GM10248 (cell line): ENCODE measurements at regions not wholly inside any gene's neighbourhood (a gene's known extent, or its start where the extent isn't known, plus 50 kb on each side); places are given as distances from the start of the nearest gene placed in this dataset.

Source experiments
- CTCF ChIA-PET: fragments of 300-600 bp; sonication (Branson Sonifier 250); formaldehyde crosslinking; extraction: SDS; loops from one replicate; lab custom pipeline; 2021; ENCODE audit warnings: antibody characterized with exemption; lab: Yijun Ruan, JAX
- POLR2A ChIA-PET: fragments of 350-650 bp; sonication (Branson Sonifier 250); formaldehyde crosslinking; extraction: SDS; loops from one replicate; lab custom pipeline; 2020; ENCODE audit warnings: antibody characterized with exemption; lab: Yijun Ruan, JAX
- DNase-seq: peaks from one replicate; pipeline ENCODE4 v3.0.0; 2012; ENCODE audit errors: extremely low spot score
- TF ChIP-seq, protein P1 (sequence below): IDR thresholded peaks from 2 replicates; pipeline ENCODE4 v1.5.1; 2012; ENCODE audit warnings: mild to moderate bottlenecking, low read depth; ENCODE audit errors: extremely low read depth, missing control alignments, control extremely low read depth

GRCh38 chrX:69094977-69095669 is 70.1 kb downstream of the PJA1 start:
- no peak for DNase-seq
- CTCF ChIA-PET = interaction anchor here (1.4 to 2.3 kb wide), 6 partner anchors 8 to 291 kb away, joined by 3 to 8 read pairs (median 4); partner anchors contain the start of gene EFNB1
- POLR2A ChIA-PET = no interaction called here
- TF ChIP-seq, protein P1, sequence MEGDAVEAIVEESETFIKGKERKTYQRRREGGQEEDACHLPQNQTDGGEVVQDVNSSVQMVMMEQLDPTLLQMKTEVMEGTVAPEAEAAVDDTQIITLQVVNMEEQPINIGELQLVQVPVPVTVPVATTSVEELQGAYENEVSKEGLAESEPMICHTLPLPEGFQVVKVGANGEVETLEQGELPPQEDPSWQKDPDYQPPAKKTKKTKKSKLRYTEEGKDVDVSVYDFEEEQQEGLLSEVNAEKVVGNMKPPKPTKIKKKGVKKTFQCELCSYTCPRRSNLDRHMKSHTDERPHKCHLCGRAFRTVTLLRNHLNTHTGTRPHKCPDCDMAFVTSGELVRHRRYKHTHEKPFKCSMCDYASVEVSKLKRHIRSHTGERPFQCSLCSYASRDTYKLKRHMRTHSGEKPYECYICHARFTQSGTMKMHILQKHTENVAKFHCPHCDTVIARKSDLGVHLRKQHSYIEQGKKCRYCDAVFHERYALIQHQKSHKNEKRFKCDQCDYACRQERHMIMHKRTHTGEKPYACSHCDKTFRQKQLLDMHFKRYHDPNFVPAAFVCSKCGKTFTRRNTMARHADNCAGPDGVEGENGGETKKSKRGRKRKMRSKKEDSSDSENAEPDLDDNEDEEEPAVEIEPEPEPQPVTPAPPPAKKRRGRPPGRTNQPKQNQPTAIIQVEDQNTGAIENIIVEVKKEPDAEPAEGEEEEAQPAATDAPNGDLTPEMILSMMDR = no peak

DNA sequence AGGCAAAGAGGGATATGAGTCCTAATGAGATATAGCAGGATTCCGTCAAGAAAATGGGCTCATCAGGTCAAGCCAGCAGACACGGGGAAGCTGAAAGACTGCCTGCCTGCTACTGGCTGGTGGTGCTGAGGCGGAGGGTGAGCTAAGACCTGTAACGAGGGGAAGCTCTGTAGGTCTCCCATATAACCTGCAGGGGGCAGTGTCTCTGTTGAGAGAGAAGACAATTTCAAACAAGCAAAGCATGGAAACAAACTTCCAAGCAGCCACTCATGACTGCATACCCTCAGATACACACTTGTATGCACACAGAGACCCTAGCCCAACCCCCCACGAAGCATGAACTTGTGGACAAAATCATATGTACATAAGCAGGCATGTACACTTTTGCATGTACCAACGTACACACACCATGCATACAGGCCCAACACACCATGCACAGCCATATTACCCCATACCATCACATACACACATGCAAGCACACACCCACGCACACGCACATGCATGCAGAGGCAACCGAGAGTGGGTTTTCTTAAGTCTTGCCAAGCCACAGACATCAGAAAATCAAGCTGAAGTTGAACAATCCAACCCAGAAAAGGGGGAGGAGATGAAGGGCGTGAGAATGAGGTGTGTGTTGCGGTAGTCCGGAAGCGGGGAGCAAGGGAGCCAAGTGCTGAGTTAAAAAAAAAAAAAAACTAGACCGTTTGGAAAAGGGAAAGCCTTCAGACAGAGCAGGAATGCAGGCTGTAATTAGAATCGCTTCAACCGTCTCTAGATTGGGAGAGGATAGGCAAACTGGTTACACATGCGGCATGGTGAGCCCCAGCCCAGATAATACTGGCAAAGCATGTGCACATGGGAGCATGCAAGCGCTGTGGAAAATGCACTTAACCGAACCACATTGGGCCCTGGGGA is 71.0 kb downstream of the PJA1 start:
- POLR2A ChIA-PET = no interaction called here

GRCh38 chrX:69090022-69090421 is 75.2 kb downstream of the PJA1 start:
- TF ChIP-seq, protein P1 = no peak
- no peak for DNase-seq
- ChIA-PET POLR2A (no interaction called here), CTCF (interaction anchor here (1.2 to 2.5 kb wide), 2 partner anchors 14 to 132 kb away, joined by 3 to 9 read pairs; no protein-coding TSS in a partner anchor)

More for the DNA sequence above, 71.0 kb downstream of the PJA1 start:
- peak; percentile 62 for DNase-seq
- CTCF ChIA-PET = interaction anchor here (0.6 to 2.3 kb wide), 14 partner anchors 9 to 292 kb away, joined by 3 to 9 read pairs (median 4); partner anchors contain the start of genes EFNB1 and PJA1
- TF ChIP-seq, protein P1 = peak; percentile 44

DNA sequence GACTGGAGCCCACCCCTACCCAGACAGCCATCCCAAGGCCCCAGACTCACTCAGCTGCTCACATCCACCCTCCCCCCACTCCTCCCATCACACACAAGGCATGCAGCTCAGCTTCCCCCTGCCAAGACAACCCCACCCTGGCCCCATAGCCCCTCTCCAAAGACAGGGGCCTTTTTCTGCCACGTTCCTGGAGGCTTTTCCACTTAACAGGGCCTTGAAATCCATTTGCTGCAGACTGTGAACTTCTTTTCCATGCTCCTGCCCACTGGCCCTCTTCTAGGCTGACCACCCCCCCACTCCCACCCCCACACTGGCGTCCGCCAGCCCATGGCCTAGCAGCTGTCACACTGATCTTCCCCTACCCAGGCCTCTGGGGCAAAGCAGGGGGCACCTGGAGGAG is 76.0 kb downstream of the PJA1 start:
- no peak for DNase-seq
- TF ChIP-seq, protein P1 = no peak
- CTCF ChIA-PET = interaction anchor here (2.5 kb wide), 1 partner anchor 133 kb away, joined by 9 read pairs; no protein-coding TSS in a partner anchor
- POLR2A ChIA-PET = no interaction called here

DNA sequence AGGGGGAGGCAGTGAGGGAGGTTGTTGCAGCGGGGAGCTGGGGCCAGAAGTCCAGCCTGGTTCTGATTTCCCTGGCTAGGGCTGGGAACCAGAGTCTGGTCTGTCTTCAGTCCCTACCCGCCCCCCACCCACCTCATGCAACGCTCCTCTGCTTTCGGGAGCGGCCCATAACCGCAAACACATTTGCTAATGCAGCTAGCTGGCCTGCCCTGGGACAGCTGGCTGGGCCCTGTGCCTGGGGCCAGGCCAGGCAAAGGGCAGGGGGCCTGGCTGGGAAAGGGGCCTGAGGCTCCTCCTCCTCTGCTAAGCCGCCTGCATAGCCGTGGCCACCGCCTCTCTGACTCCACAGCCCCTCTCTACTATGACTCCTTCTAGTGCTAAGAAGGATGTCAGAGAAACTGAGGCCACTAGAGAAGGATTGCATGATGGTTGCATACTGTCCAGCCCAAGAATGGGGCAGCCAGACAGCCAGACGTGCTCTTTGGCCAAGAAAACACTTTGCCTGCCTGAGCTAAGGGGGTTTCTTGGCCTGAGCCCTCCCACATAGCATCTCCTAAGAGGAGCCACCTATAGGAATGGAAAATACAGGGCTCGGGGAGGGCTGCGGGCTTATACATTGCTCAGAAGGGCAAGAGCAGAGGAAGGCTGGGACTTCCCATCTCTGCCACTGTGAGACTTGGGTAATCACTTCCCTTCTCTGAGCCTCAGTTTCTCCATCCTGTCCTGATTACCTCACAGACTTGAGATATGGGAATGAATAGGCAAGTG is 76.9 kb downstream of the PJA1 start:
- ChIA-PET POLR2A (no interaction called here), CTCF (interaction anchor here (2.5 kb wide), 1 partner anchor 134 kb away, joined by 9 read pairs; no protein-coding TSS in a partner anchor)
- TF ChIP-seq, protein P1 = no peak
- DNase-seq = no peak
